ENCODE measurements at regions not wholly inside any gene's neighbourhood (a gene's known extent, or its start where the extent isn't known, plus 50 kb on each side); places are given as distances from the start of the nearest gene placed in this dataset.

DNA sequence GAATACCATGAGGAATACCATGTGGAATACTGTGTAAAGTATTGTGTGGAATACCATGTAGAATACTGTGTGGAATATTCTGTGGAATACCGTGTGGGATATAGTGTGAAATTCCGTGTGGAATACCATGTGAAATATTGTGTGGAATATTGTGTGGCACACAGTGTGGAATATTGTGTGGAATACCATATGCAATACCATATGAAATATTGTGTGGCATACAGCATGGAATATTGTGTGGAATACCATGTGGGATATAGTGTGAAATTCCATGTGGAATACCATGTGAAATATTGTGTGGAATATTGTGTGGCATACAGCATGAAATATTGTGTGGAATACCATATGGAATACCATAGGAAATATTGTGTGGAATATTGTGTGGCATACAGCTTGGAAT is 135.1 kb upstream of the CHST15 start:
- ChIA-PET POLR2A (no interaction called here), CTCF (no interaction called here)
- no peak for DNase-seq (ENCODE audit: extremely low spot score)
- TF ChIP-seq, protein P1, sequence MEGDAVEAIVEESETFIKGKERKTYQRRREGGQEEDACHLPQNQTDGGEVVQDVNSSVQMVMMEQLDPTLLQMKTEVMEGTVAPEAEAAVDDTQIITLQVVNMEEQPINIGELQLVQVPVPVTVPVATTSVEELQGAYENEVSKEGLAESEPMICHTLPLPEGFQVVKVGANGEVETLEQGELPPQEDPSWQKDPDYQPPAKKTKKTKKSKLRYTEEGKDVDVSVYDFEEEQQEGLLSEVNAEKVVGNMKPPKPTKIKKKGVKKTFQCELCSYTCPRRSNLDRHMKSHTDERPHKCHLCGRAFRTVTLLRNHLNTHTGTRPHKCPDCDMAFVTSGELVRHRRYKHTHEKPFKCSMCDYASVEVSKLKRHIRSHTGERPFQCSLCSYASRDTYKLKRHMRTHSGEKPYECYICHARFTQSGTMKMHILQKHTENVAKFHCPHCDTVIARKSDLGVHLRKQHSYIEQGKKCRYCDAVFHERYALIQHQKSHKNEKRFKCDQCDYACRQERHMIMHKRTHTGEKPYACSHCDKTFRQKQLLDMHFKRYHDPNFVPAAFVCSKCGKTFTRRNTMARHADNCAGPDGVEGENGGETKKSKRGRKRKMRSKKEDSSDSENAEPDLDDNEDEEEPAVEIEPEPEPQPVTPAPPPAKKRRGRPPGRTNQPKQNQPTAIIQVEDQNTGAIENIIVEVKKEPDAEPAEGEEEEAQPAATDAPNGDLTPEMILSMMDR (IDR thresholded peaks at IDR 0.05; ENCODE audit: control extremely low read depth, extremely low read depth, low read depth, missing control alignments), result no peak

DNA sequence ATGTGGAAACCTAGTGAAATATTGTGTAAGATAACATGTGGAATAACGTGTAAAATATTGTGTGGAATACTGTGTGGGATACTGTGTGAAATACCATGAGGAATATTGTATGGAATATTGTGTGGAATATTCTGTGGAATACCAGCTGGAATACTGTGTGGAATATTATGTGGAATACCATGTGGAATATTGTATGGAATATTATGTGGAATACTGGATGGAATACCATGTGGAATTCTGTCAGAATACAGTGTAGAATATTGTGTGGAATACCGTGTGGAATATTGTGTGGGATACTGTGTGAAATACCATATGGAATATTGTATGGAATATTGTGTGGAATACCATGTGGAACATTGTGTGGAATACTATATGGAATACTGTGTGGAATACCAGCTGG is 134.6 kb upstream of the CHST15 start:
- ChIA-PET CTCF (no interaction called here), POLR2A (no interaction called here)
- no peak for DNase-seq (ENCODE audit: extremely low spot score)
- TF ChIP-seq, protein P1 (IDR thresholded peaks at IDR 0.05; ENCODE audit: control extremely low read depth, extremely low read depth, low read depth, missing control alignments), result no peak

DNA sequence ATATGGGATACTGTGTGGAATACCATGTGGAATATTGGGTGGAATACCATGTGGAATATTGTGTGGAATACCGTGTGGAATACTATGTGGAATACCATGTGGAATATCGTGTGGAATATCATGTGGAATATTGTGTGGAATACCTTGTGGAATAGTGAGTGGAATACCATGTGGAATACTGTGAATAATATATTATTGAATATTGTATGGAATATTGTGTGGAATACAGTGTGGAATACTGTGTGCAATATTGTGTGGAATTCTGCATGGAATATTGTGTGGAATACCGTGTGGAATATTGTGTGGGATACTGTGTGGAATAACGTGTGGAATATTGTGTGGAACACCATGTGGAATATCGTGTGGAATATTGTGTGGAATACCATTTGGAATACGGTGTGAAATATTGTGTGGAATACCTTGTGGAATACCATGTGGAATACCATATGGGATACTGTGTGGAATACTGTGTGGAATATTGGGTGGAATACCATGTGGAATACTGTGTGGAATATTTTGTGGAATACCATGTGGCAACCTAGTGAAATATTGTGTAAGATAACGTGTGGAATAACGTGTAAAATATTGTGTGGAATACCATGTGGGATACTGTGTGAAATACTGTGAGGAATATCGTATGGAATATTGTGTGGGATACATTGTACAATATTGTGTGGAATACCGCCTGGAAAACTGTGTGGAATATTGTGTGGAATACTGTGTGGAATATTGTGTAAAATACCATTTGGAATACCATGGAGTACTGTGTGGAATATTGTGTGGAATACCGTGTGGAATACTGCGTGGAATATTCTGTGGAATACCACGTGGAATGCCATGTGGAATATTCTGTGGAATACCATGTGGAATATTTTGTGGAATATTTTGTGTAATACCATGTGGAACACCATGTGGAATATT is 133.9 kb upstream of the CHST15 start:
- CTCF ChIA-PET, result no interaction called here
- DNase-seq (ENCODE audit: extremely low spot score), result no peak
- POLR2A ChIA-PET, result no interaction called here
- TF ChIP-seq, protein P1 (IDR thresholded peaks at IDR 0.05; ENCODE audit: control extremely low read depth, extremely low read depth, low read depth, missing control alignments), result no peak

DNA sequence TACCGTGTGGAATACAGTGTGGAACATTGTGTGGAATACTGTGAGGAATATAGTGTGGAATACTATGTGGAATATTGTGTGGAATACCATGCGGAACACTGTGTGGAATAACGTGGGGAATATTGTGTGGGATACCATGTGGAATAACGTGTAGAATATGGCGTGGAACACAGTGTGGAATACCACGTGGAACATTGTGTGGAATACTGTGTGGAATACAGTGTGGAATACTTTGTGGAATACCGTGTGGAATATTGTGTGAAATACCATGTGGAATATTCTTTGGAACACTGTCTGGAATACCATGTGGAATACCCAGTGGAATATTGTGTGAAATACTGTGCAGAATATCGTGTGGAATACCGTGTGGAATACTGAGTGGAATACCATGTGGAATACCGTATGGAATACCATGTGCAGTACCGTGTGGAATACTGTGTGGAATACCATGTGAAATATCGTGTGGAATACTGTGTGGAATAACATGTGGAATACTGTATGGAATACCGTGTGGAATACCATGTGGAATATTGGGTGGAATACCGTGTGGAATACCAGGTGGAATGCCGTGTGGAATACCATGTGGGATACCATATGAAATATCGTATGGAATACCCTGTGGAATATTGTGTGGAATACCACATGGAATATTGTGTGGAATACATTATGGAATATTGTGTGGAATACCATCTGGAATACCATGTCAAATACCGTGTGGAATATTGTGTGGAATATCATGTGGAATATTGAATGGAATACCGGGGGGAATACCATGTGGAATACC is 133.1 kb upstream of the CHST15 start:
- ChIA-PET CTCF (interaction anchor here (0.9 to 1.3 kb wide), 2 partner anchors 11 to 177 kb away, joined by 3 to 5 read pairs; no protein-coding TSS in a partner anchor), POLR2A (no interaction called here)
- TF ChIP-seq, protein P1 (IDR thresholded peaks at IDR 0.05; ENCODE audit: control extremely low read depth, extremely low read depth, low read depth, missing control alignments), result no peak
- DNase-seq (ENCODE audit: extremely low spot score), result no peak

DNA sequence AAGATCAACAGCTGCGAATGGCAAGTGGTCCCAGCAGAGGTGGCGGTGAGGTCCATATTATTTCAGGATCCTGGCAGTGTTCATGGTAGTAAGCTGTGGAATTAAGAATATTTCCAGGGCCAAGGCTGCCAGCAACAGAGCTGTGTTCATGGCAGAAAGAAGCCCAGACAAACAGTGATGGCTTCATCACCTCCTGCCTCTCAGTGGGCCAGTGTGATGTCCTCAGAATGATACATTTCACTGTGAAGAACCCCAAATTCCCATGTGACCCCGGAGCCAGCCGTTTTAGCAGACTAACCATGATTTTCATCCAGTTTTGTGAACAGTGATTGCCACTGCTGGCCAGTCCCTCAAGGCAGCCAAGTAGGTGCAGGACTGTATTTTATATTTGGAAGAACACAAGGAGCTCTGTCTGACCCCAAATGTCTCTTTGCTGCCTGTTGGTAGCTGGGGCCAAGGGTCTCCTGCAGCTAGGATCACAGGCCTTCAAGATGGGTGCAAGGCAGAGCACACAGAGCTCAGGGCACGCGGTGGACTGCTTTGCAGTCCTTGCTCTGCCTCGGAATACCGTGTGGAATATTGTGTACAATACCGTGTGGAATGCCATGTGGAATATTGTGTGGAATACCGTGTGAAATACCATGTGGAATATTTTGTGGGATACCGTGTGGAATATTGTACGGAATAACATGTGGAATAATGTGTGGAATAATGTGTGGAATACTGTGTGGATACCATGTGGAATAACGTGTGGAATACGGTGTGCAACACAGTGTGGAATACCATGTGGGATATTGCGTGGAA is 132.3 kb upstream of the CHST15 start:
- POLR2A ChIA-PET, result no interaction called here
- CTCF ChIA-PET, result interaction anchor here (0.9 to 1.3 kb wide), 3 partner anchors 12 to 231 kb away, joined by 3 to 5 read pairs (median 3); no protein-coding TSS in a partner anchor
- TF ChIP-seq, protein P1 (IDR thresholded peaks at IDR 0.05; ENCODE audit: control extremely low read depth, extremely low read depth, low read depth, missing control alignments), result no peak
- no peak for DNase-seq (ENCODE audit: extremely low spot score)

DNA sequence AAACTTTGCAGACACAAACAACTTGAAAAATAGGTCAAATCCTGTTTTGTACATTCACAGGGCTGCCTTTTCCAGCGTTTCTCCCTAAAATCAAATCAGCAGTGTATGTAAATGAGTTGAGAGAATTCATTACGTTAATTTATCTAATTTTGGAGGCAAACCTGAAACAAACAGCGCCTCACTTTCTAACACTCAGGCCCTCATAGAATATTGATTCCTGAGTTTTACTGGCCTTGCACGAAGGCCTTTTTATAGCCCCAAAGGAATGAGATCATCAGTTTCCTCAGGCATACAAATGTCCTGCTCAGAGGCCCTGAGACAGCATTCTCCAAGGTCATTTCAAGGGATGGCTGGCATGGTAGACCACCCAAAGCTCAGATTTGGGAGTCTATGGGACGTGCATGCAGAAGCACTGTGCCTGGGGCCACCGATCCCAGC is 131.7 kb upstream of the CHST15 start:
- TF ChIP-seq, protein P1 (IDR thresholded peaks at IDR 0.05; ENCODE audit: control extremely low read depth, extremely low read depth, low read depth, missing control alignments), result no peak
- no peak for DNase-seq (ENCODE audit: extremely low spot score)
- ChIA-PET CTCF (interaction anchor here (0.9 to 1.3 kb wide), 3 partner anchors 13 to 230 kb away, joined by 3 to 5 read pairs (median 3); no protein-coding TSS in a partner anchor), POLR2A (no interaction called here)

Data from GM10248 (cell line).